Activated T-cell treated with anti-CD3 and anti-CD28 coated beads, Interleukin-2, amount 50 U/mL, for 24 hours (primary cell): ENCODE measurements at regions not wholly inside any gene's neighbourhood (a gene's known extent, or its start where the extent isn't known, plus 50 kb on each side); places are given as distances from the start of the nearest gene placed in this dataset.

Source experiments
- DNase-seq: peaks from one replicate; pipeline ENCODE4 v3.0.0-alpha.2; 2020
- H3K27ac Mint-ChIP-seq: 2 replicates; pipeline ENCODE4 v1.8.0; 2020; ENCODE audit warnings: mild to moderate bottlenecking, mixed read lengths
- H3K27me3 Mint-ChIP-seq: 2 replicates; pipeline ENCODE4 v1.8.0; 2020; ENCODE audit warnings: mixed read lengths
- H3K36me3 Mint-ChIP-seq: 2 replicates; pipeline ENCODE4 v1.8.0; 2020; ENCODE audit warnings: low read depth, mixed read lengths
- H3K4me1 Mint-ChIP-seq: 2 replicates; pipeline ENCODE4 v1.8.0; 2020; ENCODE audit warnings: low read depth, mixed read lengths
- H3K4me3 Mint-ChIP-seq: 2 replicates; pipeline ENCODE4 v1.8.0; 2020; ENCODE audit warnings: mild to moderate bottlenecking, moderate library complexity, mixed read lengths
- H3K9me3 Mint-ChIP-seq: 2 replicates; pipeline ENCODE4 v1.8.0; 2020; ENCODE audit warnings: mixed read lengths

- H3K36me3 Mint-ChIP-seq = no peaks in the 10 kb centered on the region
- H3K4me3 Mint-ChIP-seq = no peak overlapping the region
- no peaks in the 10 kb centered on the region for H3K4me1 Mint-ChIP-seq
- no peak for DNase-seq
- no peaks in the 10 kb centered on the region for H3K9me3 Mint-ChIP-seq
- no peak overlapping the region for H3K27ac Mint-ChIP-seq
- peaks cover 3% of the 10 kb centered on the region for H3K27me3 Mint-ChIP-seq
These were observed 506.4 kb downstream of the MED13L start for GRCh38 chr12:115771065-115771464.

- Mint-ChIP-seq H3K27me3 (peaks cover 3% of the 10 kb centered on the region), H3K4me3 (no peak overlapping the region), H3K27ac (no peak overlapping the region), H3K36me3 (no peaks in the 10 kb centered on the region), H3K4me1 (no peaks in the 10 kb centered on the region), H3K9me3 (no peaks in the 10 kb centered on the region)
- DNase-seq = no peak
These were observed 506.9 kb downstream of the MED13L start for GRCh38 chr12:115770643-115771042.

DNA sequence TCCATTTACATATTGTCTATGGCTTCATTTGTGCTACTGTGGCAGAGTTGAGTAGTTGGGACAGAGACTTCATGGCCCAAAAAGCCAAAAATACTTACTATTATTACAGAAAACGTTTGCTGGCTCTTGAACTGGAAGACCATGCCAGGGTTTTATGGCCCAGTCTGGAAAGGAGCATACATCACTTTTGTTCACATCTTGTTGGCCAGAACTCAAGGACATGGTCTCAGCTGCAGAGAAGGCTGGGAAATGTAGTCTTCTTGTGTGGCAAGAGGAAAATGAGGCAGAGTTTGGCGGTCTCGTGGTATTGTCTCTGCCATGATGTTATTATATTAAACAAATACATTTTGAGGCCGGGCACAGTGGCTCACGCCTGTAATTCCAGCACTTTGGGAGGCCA, 509.6 kb downstream of the MED13L start:
- DNase-seq = no peak
- no peaks in the 10 kb centered on the region for H3K4me1 Mint-ChIP-seq
- peaks cover 3% of the 10 kb centered on the region for H3K27me3 Mint-ChIP-seq
- no peaks in the 10 kb centered on the region for H3K9me3 Mint-ChIP-seq
- H3K4me3 Mint-ChIP-seq = no peak overlapping the region
- no peaks in the 10 kb centered on the region for H3K36me3 Mint-ChIP-seq
- H3K27ac Mint-ChIP-seq = no peak overlapping the region

GRCh38 chr12:115763982-115764621, 513.4 kb downstream of the MED13L start:
- Mint-ChIP-seq H3K4me1 (no peaks in the 10 kb centered on the region), H3K27ac (no peak overlapping the region), H3K4me3 (no peak overlapping the region), H3K36me3 (no peaks in the 10 kb centered on the region), H3K27me3 (peaks cover 3% of the 10 kb centered on the region), H3K9me3 (no peaks in the 10 kb centered on the region)
- no peak for DNase-seq

GRCh38 chr12:115763376-115763775, 514.1 kb downstream of the MED13L start:
- no peaks in the 10 kb centered on the region for H3K4me1 Mint-ChIP-seq

GRCh38 chr12:115762936-115763335, 514.6 kb downstream of the MED13L start:
- Mint-ChIP-seq H3K4me3 (no peak overlapping the region), H3K27me3 (peaks cover 5% of the 10 kb centered on the region), H3K36me3 (no peaks in the 10 kb centered on the region), H3K27ac (no peak overlapping the region), H3K9me3 (no peaks in the 10 kb centered on the region), H3K4me1 (no peaks in the 10 kb centered on the region)
- no peak for DNase-seq

More at GRCh38 chr12:115763376-115763775, 514.1 kb downstream of the MED13L start:
- H3K4me3 Mint-ChIP-seq = no peak overlapping the region
- DNase-seq = no peak
- no peak overlapping the region for H3K27ac Mint-ChIP-seq
- no peaks in the 10 kb centered on the region for H3K9me3 Mint-ChIP-seq
- H3K36me3 Mint-ChIP-seq = no peaks in the 10 kb centered on the region
- peaks cover 3% of the 10 kb centered on the region for H3K27me3 Mint-ChIP-seq

DNA sequence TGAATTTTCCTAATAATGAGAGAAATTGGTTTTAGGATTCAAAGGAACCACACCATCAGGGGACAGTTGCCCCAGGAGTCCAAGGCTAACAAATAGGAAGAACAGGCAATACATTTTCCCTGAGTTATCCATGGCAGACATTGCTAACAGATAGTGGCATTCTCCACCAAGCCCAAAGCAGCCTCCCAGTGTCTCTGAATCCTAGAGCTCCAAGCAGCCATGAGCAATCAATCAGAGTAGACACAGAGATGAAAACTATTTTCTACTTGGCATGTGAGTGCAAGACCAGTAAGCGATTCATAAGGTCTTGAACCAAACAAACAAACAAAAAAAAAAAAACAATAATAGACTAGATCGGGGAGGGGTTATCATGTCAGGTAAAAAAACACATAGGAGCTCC, 515.7 kb downstream of the MED13L start:
- Mint-ChIP-seq H3K4me3 (no peak overlapping the region), H3K36me3 (no peaks in the 10 kb centered on the region), H3K27me3 (peaks cover 5% of the 10 kb centered on the region), H3K4me1 (no peaks in the 10 kb centered on the region), H3K27ac (no peak overlapping the region), H3K9me3 (no peaks in the 10 kb centered on the region)
- DNase-seq = no peak

DNA sequence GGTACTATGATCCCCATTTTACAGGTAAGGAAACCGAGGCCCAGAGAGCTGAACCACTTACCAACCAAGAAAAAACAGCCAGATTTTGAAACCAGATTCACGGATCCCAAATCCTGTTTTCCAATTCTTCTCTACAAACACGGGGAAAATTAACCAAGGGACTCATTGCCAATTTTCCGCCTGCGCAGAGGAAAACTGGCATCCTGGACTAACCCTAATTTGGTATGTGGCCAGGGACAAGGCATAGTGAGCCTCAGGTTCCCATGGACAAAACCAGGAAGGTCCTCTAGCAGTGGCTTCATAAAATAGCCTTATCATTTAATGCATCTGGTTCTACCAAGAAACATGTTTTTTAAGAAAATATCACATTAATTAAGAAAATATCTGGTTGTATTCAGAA, 517.3 kb downstream of the MED13L start:
- Mint-ChIP-seq H3K27ac (no peak overlapping the region), H3K36me3 (no peaks in the 10 kb centered on the region), H3K27me3 (peaks cover 11% of the 10 kb centered on the region), H3K4me1 (no peaks in the 10 kb centered on the region), H3K9me3 (no peaks in the 10 kb centered on the region), H3K4me3 (no peak overlapping the region)
- DNase-seq = no peak

GRCh38 chr12:115758877-115759620, 518.4 kb downstream of the MED13L start:
- H3K36me3 Mint-ChIP-seq = no peaks in the 10 kb centered on the region
- H3K9me3 Mint-ChIP-seq = no peaks in the 10 kb centered on the region
- H3K27ac Mint-ChIP-seq = no peak overlapping the region
- DNase-seq = no peak
- H3K4me1 Mint-ChIP-seq = no peaks in the 10 kb centered on the region
- H3K27me3 Mint-ChIP-seq = peaks cover 15% of the 10 kb centered on the region
- H3K4me3 Mint-ChIP-seq = no peak overlapping the region

GRCh38 chr12:115758183-115758582, 519.3 kb downstream of the MED13L start:
- Mint-ChIP-seq H3K4me1 (no peaks in the 10 kb centered on the region), H3K36me3 (no peaks in the 10 kb centered on the region), H3K4me3 (no peak overlapping the region), H3K27me3 (peaks cover 15% of the 10 kb centered on the region), H3K9me3 (no peaks in the 10 kb centered on the region), H3K27ac (no peak overlapping the region)
- DNase-seq = no peak

- Mint-ChIP-seq H3K4me1 (no peaks in the 10 kb centered on the region), H3K27me3 (peaks cover 20% of the 10 kb centered on the region), H3K27ac (no peak overlapping the region)
These were observed 520.7 kb downstream of the MED13L start for GRCh38 chr12:115756804-115757203.

DNA sequence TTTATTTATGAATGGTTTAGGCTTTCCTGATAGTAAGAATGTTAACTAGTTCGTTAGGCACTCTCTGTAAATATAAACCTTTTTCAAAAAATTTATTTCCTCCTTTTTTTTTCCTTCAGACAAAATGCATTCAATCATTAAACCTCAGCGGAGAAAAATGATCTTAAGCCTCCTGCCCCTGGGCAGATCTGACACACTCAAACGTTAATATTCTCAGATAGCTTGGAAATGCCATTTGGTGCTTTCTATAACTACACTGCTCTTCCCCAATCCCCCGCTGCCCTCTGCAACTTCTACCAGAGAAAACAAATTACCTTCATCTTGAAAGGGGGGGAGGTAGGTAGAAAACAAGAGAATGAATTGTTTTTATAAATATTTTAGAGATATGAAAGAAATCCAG, 521.2 kb downstream of the MED13L start:
- Mint-ChIP-seq H3K27ac (no peak overlapping the region), H3K36me3 (no peaks in the 10 kb centered on the region), H3K4me3 (no peak overlapping the region), H3K27me3 (peaks cover 20% of the 10 kb centered on the region), H3K4me1 (no peaks in the 10 kb centered on the region), H3K9me3 (no peaks in the 10 kb centered on the region)
- no peak for DNase-seq

More at GRCh38 chr12:115756804-115757203, 520.7 kb downstream of the MED13L start:
- Mint-ChIP-seq H3K4me3 (no peak overlapping the region), H3K9me3 (no peaks in the 10 kb centered on the region), H3K36me3 (no peaks in the 10 kb centered on the region)
- no peak for DNase-seq

DNA sequence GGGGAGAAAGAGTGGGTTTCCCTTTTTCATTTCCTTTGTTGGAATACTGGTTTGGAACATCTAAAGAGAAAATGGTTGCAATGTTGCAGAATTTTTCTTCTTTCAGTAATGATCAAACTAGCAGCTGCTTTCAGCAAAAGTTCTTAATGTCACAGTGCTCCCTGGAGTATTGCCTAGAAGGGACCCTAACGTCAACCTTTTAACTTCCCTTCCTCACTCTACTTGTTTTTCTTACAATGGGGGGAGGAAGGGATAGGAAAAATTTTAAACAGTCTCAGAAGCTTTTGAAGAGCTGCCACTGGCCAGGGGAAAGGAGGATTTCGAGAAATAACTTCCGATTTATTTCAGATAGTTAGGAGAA, 521.8 kb downstream of the MED13L start:
- H3K9me3 Mint-ChIP-seq = no peaks in the 10 kb centered on the region
- H3K4me1 Mint-ChIP-seq = no peaks in the 10 kb centered on the region
- no peaks in the 10 kb centered on the region for H3K36me3 Mint-ChIP-seq
- H3K27me3 Mint-ChIP-seq = peaks cover 20% of the 10 kb centered on the region
- H3K27ac Mint-ChIP-seq = no peak overlapping the region
- DNase-seq = no peak
- H3K4me3 Mint-ChIP-seq = no peak overlapping the region

DNA sequence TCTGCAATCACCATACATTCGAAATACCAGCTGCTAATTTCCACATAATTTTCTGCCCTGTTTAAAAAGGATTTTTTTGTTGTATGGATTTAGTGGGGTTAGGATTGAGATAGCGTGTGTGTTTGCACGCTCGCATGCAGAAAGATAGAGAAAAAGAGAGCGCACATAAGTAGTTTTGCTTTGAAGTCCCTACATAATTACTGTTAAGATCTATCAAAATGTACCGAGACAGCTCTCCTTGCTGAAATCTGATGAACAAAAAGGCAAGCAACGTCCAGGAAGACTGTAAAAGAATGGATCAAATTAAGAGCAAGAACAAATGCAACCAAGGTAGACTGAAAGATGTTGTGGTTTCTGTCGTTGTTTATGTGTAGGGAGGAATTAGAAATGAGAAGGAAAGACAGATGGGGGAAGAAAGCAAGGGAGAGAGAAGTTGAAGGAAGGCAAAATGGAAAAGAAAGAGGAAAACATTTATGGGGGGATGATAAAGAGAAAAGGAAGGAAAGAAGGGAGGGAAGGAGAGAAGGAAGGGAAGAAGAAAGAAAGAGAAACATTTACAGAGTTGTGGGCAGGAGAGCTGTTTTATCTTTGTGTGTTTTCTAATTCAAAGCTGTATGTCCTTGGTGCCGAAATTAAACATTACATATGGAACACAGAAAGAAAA, 522.3 kb downstream of the MED13L start:
- Mint-ChIP-seq H3K27me3 (peaks cover 20% of the 10 kb centered on the region), H3K9me3 (no peaks in the 10 kb centered on the region), H3K4me3 (no peak overlapping the region), H3K4me1 (no peaks in the 10 kb centered on the region), H3K27ac (no peak overlapping the region), H3K36me3 (no peaks in the 10 kb centered on the region)
- DNase-seq = no peak
